Islet of Langerhans (tissue), 1 donor: ENCODE measurements at regions not wholly inside any gene's neighbourhood (a gene's known extent, or its start where the extent isn't known, plus 50 kb on each side); places are given as distances from the start of the nearest gene placed in this dataset.
"Not testable (repeated sequence)": the region's sequence is repeated elsewhere in the genome, so short reads cannot be mapped to it uniquely, and the experiment has no call there.

Experiments used
- FAIRE-seq: peaks from one replicate; lab custom pipeline; 2011; peaks lifted over from hg19 to GRCh38; lab: Jason Lieb, UNC

GRCh38 chr12:131491155-131491554 is 219.7 kb upstream of the SFSWAP start:
- FAIRE-seq, result no peak

DNA sequence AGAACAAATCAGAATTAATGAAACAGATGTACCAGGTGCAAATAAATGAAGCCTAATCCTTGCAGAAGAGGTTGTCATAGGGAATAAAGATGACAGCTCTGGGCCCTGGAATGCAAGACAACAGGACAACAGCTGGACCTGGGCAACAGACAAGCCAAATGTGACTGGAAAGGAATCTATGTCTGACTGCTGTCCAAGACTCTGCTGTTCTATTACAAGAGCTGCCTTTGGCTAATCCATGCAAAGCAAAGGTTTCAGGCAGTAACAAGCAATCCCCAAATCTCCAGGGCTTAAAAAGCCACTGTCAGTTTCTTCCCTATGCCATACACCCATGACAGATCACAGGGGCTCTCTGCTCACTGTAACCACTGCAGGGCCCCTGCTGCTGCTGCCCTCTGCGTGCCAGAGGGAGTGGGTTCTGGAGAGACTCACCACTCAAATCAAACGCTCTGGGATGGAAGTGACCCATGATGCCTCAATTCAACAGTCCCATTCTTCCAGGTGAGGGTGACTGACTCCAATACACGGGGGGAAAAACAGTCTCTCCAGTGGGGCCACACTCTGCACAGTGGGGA is 218.9 kb upstream of the SFSWAP start:
- no peak for FAIRE-seq

DNA sequence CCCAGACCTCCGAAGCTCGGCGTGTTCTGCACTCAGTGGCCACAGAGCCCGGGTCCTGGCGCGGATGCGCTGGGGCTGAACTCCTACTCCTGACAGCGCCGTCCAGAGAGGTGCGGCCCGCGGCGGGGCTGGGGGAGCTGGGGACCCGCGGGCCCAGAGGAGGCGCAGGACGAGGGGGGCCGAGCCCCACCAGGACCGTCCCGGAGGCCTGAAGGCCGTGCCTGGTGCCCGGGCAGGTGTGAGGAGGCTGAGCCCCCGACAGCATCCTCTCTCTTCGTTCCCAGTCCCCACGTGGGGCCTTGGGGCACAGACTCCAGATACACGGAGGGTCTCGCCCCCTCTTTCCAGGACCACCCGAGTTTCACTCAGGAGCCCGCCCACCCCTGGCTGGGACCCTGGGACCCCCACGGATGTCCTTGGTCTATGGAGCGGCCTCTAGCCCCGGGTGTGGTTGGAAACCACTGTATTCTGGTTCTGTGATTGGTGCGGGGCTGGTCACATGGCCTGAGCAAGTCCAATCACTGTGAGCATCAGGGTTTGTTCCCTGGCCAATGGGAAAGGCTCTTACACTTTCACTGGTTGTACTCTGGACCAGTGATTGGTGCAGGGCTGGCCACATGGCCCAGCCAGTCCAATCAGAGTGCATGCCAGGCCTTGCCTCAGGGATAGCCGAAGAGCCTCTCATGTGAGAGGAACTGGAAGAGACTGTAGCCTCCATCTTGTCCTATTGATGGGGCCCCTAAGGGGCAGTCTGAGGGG is 217.6 kb upstream of the SFSWAP start:
- FAIRE-seq, result no peak

GRCh38 chr12:131494216-131494615 is 216.7 kb upstream of the SFSWAP start:
- FAIRE-seq, result no peak

DNA sequence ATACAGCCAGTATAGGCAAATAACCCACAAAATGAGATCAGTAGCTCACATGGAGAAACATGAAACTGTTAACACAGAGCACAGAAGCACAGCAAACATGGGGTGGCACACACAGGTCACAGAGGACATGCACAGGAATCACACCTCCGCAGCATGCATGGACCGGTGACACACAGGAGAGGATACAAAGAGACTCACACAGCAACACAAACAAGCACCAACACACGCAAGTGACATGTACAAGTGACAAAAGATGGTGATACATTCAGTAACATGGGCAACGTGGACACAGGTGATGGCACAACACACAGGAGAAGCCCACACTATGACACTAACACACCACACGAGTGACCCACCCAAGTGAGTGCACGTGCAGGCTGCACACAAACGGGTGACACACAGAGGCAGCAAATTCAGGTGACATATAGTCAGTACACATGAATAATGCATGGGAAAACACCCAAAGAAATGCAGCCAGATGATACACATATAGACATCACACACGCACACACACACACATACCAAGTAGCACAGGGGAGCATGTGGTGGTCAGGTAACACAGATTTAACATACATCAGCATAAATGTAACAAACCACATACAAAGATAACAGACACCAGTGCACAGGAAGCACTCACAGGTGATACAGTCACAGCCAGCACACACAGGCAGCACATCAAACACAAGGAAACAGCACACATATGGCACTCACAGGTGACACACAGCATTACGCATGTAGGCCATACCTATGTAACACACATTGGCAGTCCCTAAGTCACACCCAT is 216.0 kb upstream of the SFSWAP start:
- no peak for FAIRE-seq

DNA sequence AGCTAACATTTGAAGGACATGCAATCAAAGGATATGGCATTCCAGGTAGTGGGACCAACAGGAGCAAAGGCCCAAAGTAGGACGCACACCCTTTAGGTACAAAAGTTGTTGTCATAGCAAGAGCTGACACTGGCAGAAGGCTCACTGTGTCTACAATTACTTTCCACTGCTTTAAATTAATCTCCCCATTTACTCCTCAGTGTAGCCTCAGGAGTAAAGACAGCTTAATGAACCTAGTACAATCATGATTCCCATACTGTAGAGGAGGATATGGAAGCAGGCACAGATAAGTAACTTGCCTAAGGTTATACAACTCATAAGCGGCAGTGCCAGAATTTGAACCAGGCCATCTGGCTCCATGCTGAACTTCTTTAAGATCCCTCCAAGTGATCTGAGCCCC is 212.9 kb upstream of the SFSWAP start:
- FAIRE-seq, result no peak

- FAIRE-seq, result no peak
Measured at GRCh38 chr12:131499160-131499863, 211.6 kb upstream of the SFSWAP start.

GRCh38 chr12:131499864-131500190 is 211.1 kb upstream of the SFSWAP start:
- no peak for FAIRE-seq

- FAIRE-seq, result no peak
Measured at GRCh38 chr12:131500564-131500963, 210.3 kb upstream of the SFSWAP start.

DNA sequence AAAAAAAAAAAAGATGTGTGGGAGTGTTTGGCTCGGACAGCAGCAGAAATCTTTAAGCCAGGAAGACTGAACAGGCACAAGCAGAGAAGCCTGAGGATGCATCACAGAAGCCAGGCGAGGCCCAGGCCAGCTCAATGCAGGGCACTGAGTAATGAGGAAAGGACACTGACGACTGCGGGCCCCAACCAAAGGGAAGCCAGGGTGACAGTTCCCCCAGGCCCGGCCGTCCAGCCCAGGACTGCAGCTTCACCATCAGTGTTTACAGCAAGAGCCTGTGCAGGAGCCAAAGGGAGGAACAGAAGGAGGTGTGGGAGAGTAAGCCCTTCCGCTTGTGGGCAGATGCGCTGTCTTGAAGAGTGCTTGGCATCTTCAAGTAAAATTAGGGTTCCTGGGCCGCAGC is 205.3 kb upstream of the SFSWAP start:
- FAIRE-seq, result no peak

- no peak for FAIRE-seq
Measured at GRCh38 chr12:131506426-131506825, 204.5 kb upstream of the SFSWAP start.

DNA sequence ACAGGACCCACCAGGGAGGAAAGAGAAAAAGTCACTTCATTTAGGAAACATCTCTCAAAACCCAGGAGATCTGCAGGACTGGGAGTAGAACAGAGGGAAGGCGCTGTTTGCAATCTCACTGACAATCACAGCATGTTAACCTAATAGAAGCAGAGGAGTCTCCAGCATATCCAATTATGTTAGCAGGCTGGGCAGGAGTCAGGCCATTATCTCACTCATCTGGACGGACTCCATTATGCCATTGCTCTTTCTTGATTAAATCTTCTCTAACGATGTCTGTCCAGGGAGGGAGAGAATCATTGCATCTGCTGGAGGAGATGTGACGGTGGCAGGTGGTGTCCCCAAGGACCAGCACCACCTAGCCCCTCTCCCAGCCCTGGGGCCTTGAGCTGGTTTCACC is 203.8 kb upstream of the SFSWAP start:
- no peak for FAIRE-seq

- FAIRE-seq, result no peak
Measured at GRCh38 chr12:131507881-131508280, 203.0 kb upstream of the SFSWAP start.

DNA sequence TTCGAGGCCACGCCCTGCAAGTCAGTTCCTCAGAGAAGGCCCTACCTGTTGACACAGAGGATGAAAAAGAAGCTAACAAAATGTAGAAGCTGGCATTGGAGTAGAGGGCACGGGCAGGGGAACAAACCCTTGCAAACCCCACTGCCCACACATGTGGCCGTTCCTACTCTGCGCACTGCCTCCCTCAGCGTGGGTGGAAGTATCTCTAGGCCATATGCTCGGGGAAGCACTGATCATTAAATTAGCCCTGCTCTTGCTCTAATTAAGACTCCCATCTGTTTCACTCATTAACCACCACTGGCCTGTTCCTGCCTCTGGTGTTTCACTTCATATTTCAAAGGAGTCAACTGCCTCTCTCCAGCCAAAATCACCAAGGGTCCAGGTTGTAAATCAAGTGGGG is 201.2 kb upstream of the SFSWAP start:
- no peak for FAIRE-seq

DNA sequence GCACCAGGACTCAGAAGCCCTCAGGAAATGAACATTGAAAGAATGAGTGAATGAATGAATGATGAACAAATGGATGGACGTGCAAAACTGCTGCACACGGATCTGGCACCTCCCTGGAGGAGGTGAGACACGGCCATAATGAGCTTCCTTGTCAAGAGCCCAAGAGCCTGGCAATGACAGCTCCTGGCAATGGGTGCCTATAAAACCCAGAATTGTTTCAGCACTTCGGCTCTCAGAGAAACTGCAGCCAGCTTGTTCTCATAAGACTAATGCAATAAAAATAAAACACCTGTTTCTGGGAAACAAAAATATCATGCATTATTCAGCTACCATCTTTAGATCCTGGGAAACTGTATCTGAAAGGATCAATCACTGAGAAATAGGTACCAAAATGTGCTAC is 200.5 kb upstream of the SFSWAP start:
- FAIRE-seq, result no peak

- no peak for FAIRE-seq
Measured at GRCh38 chr12:131511391-131511802, 199.5 kb upstream of the SFSWAP start.

- no peak for FAIRE-seq
Measured at GRCh38 chr12:131511803-131512561, 198.9 kb upstream of the SFSWAP start.

DNA sequence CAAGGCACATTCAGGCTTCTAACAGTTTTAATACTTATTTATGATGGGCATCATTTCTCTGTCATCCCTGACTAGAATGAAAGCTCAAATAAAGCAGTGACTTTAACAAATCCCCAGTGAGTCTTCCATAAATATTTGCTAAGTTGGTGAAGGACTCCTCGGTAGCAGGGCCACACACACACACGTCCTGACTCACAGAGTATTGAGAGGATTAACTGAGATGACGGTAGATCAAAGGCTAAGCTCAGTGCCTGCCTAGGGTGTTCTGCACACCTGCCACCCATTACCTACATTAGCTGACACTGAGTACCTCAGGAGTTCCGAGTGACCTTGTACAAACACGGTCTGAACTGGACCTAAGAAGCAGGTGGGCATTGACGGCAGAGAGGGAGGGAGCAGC is 197.3 kb upstream of the SFSWAP start:
- FAIRE-seq, result no peak

DNA sequence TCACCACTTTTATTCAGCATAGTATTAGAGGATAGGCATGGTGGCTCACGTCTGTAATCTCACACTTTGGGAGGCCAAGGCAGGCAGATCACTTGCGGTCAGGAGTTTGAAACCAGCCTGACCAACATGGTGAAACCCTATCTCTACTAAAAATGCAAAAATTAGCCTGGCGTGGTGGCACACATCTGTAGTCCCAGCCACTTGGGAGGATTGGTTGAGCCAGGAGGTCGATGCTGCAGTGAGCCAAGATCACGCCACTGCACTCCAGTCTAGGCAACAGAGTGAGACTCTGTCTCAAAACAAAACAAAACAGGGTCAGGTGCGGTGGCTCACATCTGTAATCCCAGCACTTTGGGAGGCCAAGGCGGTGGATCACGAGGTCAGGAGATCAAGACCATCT is 190.3 kb upstream of the SFSWAP start:
- not testable (repeated sequence) for FAIRE-seq

DNA sequence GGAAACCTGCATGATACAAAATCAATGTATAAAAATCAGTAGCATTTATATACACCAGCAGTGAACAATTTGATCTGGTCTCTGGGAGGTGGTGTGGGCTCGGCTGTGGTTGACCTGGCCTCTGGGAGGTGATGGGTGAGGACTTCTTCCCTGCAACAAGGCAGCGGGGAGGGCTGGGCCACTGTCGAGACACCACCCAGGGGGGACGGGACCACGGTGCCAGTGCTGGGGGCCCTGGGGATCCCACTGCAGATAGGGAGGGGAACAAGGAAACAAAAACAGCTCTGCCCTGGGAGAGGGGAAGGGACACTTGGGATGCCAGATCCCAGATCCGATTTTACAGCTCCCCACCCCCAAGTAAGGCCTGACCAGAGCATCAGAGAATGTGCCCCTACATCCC is 189.6 kb upstream of the SFSWAP start:
- no peak for FAIRE-seq

DNA sequence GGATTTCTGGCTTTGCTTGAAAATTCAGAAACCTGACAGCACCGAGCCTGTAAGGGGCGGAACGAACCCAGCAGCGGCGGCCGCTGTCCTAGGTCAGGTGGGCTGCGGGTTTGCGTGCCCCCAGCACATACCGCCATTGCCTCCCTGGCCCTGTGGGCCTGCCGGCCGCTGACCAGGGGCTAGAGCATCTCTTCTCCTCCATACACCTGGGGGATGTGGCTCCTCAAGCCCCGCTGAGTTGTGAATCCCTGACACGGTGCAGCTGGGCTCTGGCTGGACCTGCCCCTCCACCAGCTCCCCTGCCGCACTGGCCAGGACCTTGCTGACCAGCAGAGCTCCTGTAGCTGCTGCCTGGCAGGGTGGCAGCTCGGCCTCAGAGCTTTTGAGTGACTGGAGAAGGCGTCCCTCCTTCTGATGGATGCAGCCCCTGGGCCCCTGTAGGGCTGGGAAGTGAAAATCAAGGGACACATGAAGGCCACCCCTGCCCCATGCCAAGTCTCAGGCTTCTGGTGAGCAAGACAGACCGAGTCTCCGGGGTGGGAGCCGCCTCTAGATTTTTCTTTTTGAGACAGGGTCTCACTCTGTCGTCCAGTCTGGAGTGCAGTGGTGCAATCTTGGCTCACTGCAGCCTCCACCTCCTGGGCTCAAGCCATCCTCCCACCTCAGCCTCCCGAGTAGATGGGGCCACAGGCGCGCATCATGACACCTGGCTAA is 184.9 kb upstream of the SFSWAP start:
- no peak for FAIRE-seq

- FAIRE-seq, result no peak
Measured at GRCh38 chr12:131527092-131527491, 183.8 kb upstream of the SFSWAP start.
